22Rv1 (cell line): ENCODE measurements at regions not wholly inside any gene's neighbourhood (a gene's known extent, or its start where the extent isn't known, plus 50 kb on each side); places are given as distances from the start of the nearest gene placed in this dataset.

Source experiments
- ZFX ChIP-seq: fragments of 450-650 bp; IDR thresholded peaks from 2 replicates; pipeline ENCODE4 v1.6.1; 2017; ENCODE audit warnings: antibody characterized with exemption, borderline replicate concordance
- TF ChIP-seq, protein P1 (sequence below): fragments of 450-650 bp; IDR thresholded peaks from 2 replicates; pipeline ENCODE4 v1.5.1; 2017; ENCODE audit warnings: mild to moderate bottlenecking

DNA sequence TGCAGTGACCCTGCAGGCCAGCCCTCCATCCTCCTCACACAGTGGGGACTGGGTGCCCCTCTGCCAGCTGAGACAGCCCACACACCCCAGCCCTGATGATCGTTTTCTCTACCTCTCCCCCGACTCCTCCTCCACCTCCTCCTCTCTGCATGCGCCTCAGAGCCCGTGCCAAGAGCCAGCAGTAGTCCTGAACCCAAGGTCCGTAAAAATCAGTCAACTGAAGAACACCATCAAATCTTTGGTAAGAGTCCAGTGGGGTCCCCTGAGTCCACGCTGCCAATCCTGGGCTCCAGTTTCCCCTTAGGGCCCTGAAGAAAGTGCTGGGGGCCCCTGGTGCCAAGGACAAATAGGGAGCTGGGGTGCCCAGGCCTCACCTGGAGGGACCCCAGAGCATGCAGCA lies 109.3 kb upstream of the FAN1 start:
- TF ChIP-seq, protein P1, sequence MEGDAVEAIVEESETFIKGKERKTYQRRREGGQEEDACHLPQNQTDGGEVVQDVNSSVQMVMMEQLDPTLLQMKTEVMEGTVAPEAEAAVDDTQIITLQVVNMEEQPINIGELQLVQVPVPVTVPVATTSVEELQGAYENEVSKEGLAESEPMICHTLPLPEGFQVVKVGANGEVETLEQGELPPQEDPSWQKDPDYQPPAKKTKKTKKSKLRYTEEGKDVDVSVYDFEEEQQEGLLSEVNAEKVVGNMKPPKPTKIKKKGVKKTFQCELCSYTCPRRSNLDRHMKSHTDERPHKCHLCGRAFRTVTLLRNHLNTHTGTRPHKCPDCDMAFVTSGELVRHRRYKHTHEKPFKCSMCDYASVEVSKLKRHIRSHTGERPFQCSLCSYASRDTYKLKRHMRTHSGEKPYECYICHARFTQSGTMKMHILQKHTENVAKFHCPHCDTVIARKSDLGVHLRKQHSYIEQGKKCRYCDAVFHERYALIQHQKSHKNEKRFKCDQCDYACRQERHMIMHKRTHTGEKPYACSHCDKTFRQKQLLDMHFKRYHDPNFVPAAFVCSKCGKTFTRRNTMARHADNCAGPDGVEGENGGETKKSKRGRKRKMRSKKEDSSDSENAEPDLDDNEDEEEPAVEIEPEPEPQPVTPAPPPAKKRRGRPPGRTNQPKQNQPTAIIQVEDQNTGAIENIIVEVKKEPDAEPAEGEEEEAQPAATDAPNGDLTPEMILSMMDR, result no peak
- TF ChIP-seq ZFX, result no peak
